Lower leg skin (tissue), 3 donors: ENCODE measurements at regions not wholly inside any gene's neighbourhood (a gene's known extent, or its start where the extent isn't known, plus 50 kb on each side); places are given as distances from the start of the nearest gene placed in this dataset.

ENCODE experiments used
- CTCF ChIP-seq, 3 donors: fragments of 450-650 bp; IDR thresholded peaks; one replicate each; pipeline ENCODE4 v1.5.1; 2016; ENCODE audit warnings: antibody characterized with exemption in 3 of 3, mild to moderate bottlenecking in 3 of 3, moderate library complexity in 2 of 3
- POLR2A ChIP-seq, 2 donors: fragments of 450-650 bp; IDR thresholded peaks; one replicate each; pipeline ENCODE4 v1.6.1; 2016 to 2017; ENCODE audit warnings: antibody characterized with exemption in 2 of 2, mild to moderate bottlenecking in 1 of 2, moderate library complexity in 1 of 2

- TF ChIP-seq CTCF (IDR thresholded peaks at IDR 0.05) (no peak), POLR2A (IDR thresholded peaks at IDR 0.05) (no peak)
Observed at GRCh38 chr16:54443839-54444238, 157.3 kb upstream of the IRX3 start.
